Muscle of leg (tissue), 3 donors: ENCODE measurements at regions not wholly inside any gene's neighbourhood (a gene's known extent, or its start where the extent isn't known, plus 50 kb on each side); places are given as distances from the start of the nearest gene placed in this dataset.

ENCODE experiments used
- DNase-seq: peaks from one replicate; pipeline ENCODE4 v3.0.0; 2013
- H3K27ac ChIP-seq: one replicate; pipeline ENCODE4 v1.5.1; 2013; ENCODE audit warnings: mild to moderate bottlenecking, low read length, control low read depth
- H3K27me3 ChIP-seq: one replicate; pipeline ENCODE4 v1.6.1; 2013; ENCODE audit warnings: low read length; ENCODE audit not compliant: control insufficient read depth, insufficient read depth
- H3K36me3 ChIP-seq: one replicate; pipeline ENCODE4 v1.6.1; 2013; ENCODE audit warnings: low read length; ENCODE audit not compliant: control insufficient read depth, insufficient read depth
- H3K4me1 ChIP-seq: one replicate; pipeline ENCODE4 v1.6.1; 2013; ENCODE audit warnings: low read length; ENCODE audit not compliant: control insufficient read depth, insufficient read depth
- H3K4me3 ChIP-seq: one replicate; pipeline ENCODE4 v1.5.1; 2013; ENCODE audit warnings: low read length, control low read depth
- H3K9me3 ChIP-seq: replicated peaks from 2 replicates; pipeline ENCODE4 v1.6.1; 2013; ENCODE audit warnings: low read depth, low read length; ENCODE audit not compliant: control insufficient read depth
- WGBS: methylation state at CpG from one replicate; pipeline ENCODE4 v1.1.5; 2013; ENCODE audit warnings: missing lambda C conversion rate; ENCODE audit not compliant: insufficient coverage; 5-methylcytosine and 5-hydroxymethylcytosine counted together

- no peak overlapping the region for H3K27ac ChIP-seq
- no peaks in the 10 kb centered on the region for H3K36me3 ChIP-seq
- H3K9me3 ChIP-seq, result peaks cover under 1% of the 10 kb centered on the region
- no CpG with 5 or more reads among the region's 2 CpGs for WGBS
- no peak overlapping the region for H3K4me3 ChIP-seq
- no peaks in the 10 kb centered on the region for H3K27me3 ChIP-seq
- DNase-seq, result no peak
- H3K4me1 ChIP-seq, result peaks cover 5% of the 10 kb centered on the region
Observed at GRCh38 chr6:105664931-105665330, 262.0 kb upstream of the PREP start.

DNA sequence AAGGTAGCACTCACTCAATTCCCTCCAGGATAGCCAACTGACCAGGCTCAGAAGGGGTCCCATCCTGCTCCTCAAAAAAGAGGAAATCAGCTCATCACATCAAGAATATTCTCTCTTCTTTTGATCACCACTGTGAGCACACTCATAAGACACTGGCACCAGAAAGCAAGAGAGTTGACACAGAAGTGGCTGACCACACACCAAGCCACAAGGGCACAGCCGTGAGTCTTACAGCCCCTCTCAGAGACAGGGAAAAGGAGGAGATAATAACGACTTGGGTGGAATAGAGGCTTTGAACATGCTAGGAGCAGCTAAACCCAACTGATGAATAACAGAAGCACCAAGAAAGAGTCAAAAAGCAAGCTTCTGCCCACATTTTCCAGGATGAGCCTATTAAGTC lies 249.1 kb upstream of the PREP start:
- H3K27me3 ChIP-seq, result peaks cover 2% of the 10 kb centered on the region
- no CpG with 5 or more reads among the region's 2 CpGs for WGBS
- H3K36me3 ChIP-seq, result no peaks in the 10 kb centered on the region
- no peak for DNase-seq
- H3K4me3 ChIP-seq, result no peak overlapping the region
- H3K4me1 ChIP-seq, result no peaks in the 10 kb centered on the region
- H3K27ac ChIP-seq, result no peak overlapping the region
- no peaks in the 10 kb centered on the region for H3K9me3 ChIP-seq

- Histone ChIP-seq H3K36me3 (no peaks in the 10 kb centered on the region), H3K9me3 (no peaks in the 10 kb centered on the region), H3K27me3 (peaks cover 2% of the 10 kb centered on the region), H3K4me3 (no peak overlapping the region), H3K4me1 (no peaks in the 10 kb centered on the region), H3K27ac (no peak overlapping the region)
- WGBS, result no CpG with 5 or more reads among the region's 1 CpG
- no peak for DNase-seq
Observed at GRCh38 chr6:105650347-105650746, 247.5 kb upstream of the PREP start.

DNA sequence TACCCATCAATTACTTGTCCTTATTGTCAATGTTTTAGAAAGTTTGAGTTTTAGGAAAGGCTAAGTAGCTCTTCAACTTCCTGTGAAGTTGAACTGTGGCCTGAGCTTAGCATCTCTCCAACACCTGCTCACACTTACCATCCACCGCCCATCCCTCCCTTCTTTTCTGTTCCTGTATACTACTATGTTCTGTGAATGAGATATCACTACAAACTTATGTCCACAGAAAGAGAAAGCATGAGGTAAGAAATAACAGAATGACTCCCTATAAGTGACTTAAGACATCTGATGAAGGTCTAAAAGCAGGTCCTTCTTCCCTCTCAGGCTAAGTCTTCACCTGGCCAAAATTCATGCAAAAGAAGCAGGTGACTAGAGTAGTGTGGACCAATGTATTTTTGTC lies 246.3 kb upstream of the PREP start:
- H3K4me1 ChIP-seq, result no peaks in the 10 kb centered on the region
- H3K27me3 ChIP-seq, result peaks cover 2% of the 10 kb centered on the region
- H3K4me3 ChIP-seq, result no peak overlapping the region
- no CpG with 5 or more reads among the region's 1 CpG for WGBS
- no peaks in the 10 kb centered on the region for H3K36me3 ChIP-seq
- no peak for DNase-seq
- H3K27ac ChIP-seq, result no peak overlapping the region
- H3K9me3 ChIP-seq, result no peaks in the 10 kb centered on the region

DNA sequence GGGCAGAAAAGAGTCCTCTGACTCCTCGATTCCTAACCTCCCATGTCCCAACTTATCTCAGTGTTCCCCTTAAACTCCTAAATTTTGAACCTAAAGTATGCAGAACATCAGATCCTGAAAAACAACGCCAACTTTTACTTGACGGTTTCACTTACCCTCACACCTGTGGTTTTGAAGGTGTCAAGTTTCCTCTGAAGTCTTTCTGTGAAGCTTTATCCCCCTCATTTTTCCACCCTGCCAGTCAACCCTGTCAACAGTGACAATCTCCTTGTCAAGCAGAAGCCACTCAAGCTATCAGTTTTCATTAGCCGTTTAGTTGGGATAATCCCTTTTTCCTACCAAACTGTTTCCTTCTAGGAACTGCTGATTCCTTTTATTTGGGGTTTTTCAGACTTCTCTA lies 245.4 kb upstream of the PREP start:
- H3K4me1 ChIP-seq, result no peaks in the 10 kb centered on the region
- H3K27me3 ChIP-seq, result peaks cover 2% of the 10 kb centered on the region
- H3K9me3 ChIP-seq, result no peaks in the 10 kb centered on the region
- H3K36me3 ChIP-seq, result no peaks in the 10 kb centered on the region
- no peak overlapping the region for H3K27ac ChIP-seq
- no peak for DNase-seq
- WGBS, result 43% methylated on average over 3 of the region's 4 CpGs
- no peak overlapping the region for H3K4me3 ChIP-seq

DNA sequence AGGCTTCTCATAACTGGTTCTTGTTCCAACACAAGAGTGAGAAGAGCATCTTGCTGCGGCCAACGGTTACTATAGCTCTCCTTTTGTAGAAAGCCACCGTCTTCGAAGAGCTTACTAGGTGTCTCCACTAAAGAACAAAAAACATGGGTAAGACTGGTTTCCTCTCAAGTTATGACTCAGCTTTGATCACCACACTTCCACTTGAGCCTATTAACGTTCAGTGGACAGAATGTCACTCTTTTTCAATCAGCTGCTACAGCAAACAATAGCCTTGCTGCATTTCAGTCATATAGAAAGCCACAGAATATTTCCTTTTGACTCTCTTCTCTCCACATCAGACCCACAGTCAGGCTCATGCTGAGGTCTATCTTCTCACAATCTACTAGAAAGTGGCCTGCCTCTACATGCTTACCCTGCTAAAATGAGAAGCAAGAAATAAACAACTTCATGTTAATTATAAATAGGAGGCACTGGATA lies 243.5 kb upstream of the PREP start:
- Histone ChIP-seq H3K27ac (no peak overlapping the region), H3K36me3 (no peaks in the 10 kb centered on the region), H3K4me3 (no peak overlapping the region), H3K27me3 (no peaks in the 10 kb centered on the region), H3K9me3 (no peaks in the 10 kb centered on the region), H3K4me1 (no peaks in the 10 kb centered on the region)
- 79% methylated on average over 5 of the region's 5 CpGs for WGBS
- DNase-seq, result no peak

GRCh38 chr6:105645958-105646357 lies 243.1 kb upstream of the PREP start:
- DNase-seq, result no peak
- WGBS, result 60% methylated on average over 1 of the region's 3 CpGs
- no peaks in the 10 kb centered on the region for H3K27me3 ChIP-seq
- H3K4me1 ChIP-seq, result no peaks in the 10 kb centered on the region
- H3K27ac ChIP-seq, result no peak overlapping the region
- H3K9me3 ChIP-seq, result no peaks in the 10 kb centered on the region
- H3K4me3 ChIP-seq, result no peak overlapping the region
- H3K36me3 ChIP-seq, result no peaks in the 10 kb centered on the region

GRCh38 chr6:105645156-105645555 lies 242.3 kb upstream of the PREP start:
- H3K9me3 ChIP-seq, result no peaks in the 10 kb centered on the region
- H3K27ac ChIP-seq, result no peak overlapping the region

GRCh38 chr6:105644691-105645090 lies 241.8 kb upstream of the PREP start:
- Histone ChIP-seq H3K27me3 (no peaks in the 10 kb centered on the region), H3K27ac (no peak overlapping the region), H3K4me1 (no peaks in the 10 kb centered on the region), H3K36me3 (no peaks in the 10 kb centered on the region), H3K4me3 (no peak overlapping the region), H3K9me3 (no peaks in the 10 kb centered on the region)
- no peak for DNase-seq
- WGBS, result no CpG with 5 or more reads among the region's 3 CpGs

More at GRCh38 chr6:105645156-105645555, 242.3 kb upstream of the PREP start:
- WGBS, result no CpG with 5 or more reads among the region's 1 CpG
- no peaks in the 10 kb centered on the region for H3K27me3 ChIP-seq
- H3K4me3 ChIP-seq, result no peak overlapping the region
- DNase-seq, result peak; percentile 44
- H3K4me1 ChIP-seq, result no peaks in the 10 kb centered on the region
- H3K36me3 ChIP-seq, result no peaks in the 10 kb centered on the region

DNA sequence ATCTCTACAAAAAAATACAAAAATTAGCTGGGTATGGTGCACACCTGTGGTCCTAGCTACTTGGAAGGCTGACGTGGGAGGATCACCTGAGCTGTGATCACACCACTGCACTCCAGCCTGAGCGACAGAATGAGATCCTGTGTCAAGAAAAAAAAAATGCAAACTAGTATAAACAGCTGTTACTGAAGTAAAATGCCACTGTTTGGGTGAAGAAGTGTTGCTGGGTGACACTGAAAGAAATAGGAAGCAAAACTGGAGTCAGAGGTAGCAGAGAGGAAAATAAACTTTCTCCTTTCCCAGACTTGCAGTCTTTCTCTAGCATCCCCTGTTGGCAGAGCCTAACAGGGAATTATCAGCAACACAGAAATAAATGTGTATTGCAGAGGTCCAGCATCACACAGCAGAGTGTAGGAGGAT lies 241.2 kb upstream of the PREP start:
- Histone ChIP-seq H3K4me1 (no peaks in the 10 kb centered on the region), H3K27me3 (no peaks in the 10 kb centered on the region), H3K4me3 (no peak overlapping the region), H3K27ac (no peak overlapping the region), H3K9me3 (no peaks in the 10 kb centered on the region), H3K36me3 (no peaks in the 10 kb centered on the region)
- WGBS, result 100% methylated on average over 1 of the region's 2 CpGs
- DNase-seq, result peak; percentile 44

- Histone ChIP-seq H3K9me3 (no peaks in the 10 kb centered on the region), H3K36me3 (no peaks in the 10 kb centered on the region), H3K4me3 (no peak overlapping the region), H3K27ac (no peak overlapping the region), H3K4me1 (no peaks in the 10 kb centered on the region), H3K27me3 (no peaks in the 10 kb centered on the region)
- no peak for DNase-seq
- WGBS, result 60% methylated on average over 1 of the region's 4 CpGs
Observed at GRCh38 chr6:105642708-105643107, 239.8 kb upstream of the PREP start.
